PC-3 (cell line): ENCODE measurements at regions not wholly inside any gene's neighbourhood (a gene's known extent, or its start where the extent isn't known, plus 50 kb on each side); places are given as distances from the start of the nearest gene placed in this dataset.

Experiments used
- CTCF ChIP-seq: fragments of 300-600 bp; sonication (generic); conservative IDR thresholded peaks from 2 replicates; pipeline ENCODE4 v1.5.1; 2017; ENCODE audit warnings: antibody characterized with exemption, low read depth, mild to moderate bottlenecking, low read length
- EZH2 ChIP-seq: fragments of 300-600 bp; sonication (generic); IDR thresholded peaks from one replicate; pipeline ENCODE4 v1.6.1; 2017; ENCODE audit warnings: antibody characterized with exemption, mild to moderate bottlenecking, low read length; ENCODE audit not compliant: unreplicated experiment
- EZH2phosphoT487 ChIP-seq: fragments of 300-600 bp; sonication (generic); IDR thresholded peaks from 2 replicates; pipeline ENCODE4 v1.6.1; 2018; ENCODE audit warnings: mild to moderate bottlenecking, antibody characterized with exemption, low read length, borderline replicate concordance

- no peak for TF ChIP-seq CTCF
- TF ChIP-seq EZH2: no peak
- TF ChIP-seq EZH2phosphoT487: no peak
These were observed 350.9 kb upstream of the CDH20 start for GRCh38 chr18:60982329-60982695.
